Stimulated activated CD8-positive, alpha-beta memory T cell treated with anti-CD3 and anti-CD28 coated beads, Interleukin-12 subunit alpha, Interleukin-12 subunit beta, amount 100 ng/mL, for 24 hours (primary cell): ENCODE measurements at regions not wholly inside any gene's neighbourhood (a gene's known extent, or its start where the extent isn't known, plus 50 kb on each side); places are given as distances from the start of the nearest gene placed in this dataset.
"Not testable (repeated sequence)": the region's sequence is repeated elsewhere in the genome, so short reads cannot be mapped to it uniquely, and the experiment has no call there.

Experiments
- DNase-seq: peaks from one replicate; pipeline ENCODE4 v3.0.0-alpha.2; 2020; ENCODE audit errors: extremely low read depth

DNA sequence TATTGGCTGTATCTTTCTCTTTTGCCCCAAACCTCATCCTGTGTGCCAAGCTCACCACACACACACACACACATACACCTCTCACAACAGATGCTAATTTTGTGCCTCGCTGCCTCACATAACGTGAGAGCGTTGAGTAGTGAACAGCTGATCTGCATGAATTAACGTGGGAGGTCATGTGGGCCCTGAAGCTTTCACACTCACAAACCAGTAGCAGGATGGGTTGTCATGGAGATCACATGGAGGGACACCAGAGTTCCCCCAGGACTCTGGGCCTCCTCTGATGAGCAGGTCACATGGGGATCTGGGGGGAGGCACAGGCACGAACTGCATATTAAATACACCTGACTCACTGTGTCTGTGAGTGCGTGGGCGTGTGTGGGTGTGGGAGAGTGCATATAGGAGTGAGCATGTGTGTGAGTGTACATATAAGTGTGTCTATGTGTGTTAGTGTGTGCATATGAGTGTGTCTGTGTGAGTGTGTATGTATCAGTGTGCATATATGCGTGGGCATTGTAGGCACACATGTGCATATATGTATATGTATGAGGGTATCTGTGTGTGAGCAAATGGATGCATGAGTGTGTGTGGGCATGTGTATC is 62.7 kb upstream of the SULF2 start:
- DNase-seq: no peak

DNA sequence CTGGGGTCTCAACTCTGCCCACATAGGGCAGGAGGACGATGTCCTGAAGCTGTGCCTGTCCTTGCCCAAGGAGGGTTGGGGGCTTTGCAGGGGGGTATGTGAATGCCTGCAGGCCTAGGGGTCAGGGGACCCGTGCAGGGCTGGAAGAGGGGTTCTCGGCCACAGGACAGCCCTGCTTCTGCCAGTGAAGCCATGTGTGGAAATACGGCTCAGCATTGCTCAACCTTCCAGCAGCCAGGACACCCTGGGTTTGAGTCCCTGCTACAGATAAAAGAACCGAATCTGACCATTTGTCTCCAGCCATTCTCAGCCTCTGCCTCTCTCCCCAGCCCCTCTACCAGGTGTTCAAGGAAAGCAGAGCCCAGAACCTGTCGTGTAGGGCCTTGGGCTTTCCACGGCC is 61.9 kb upstream of the SULF2 start:
- DNase-seq: not testable (repeated sequence)

- not testable (repeated sequence) for DNase-seq
These were observed 61.4 kb upstream of the SULF2 start for GRCh38 chr20:47846651-47847050.

GRCh38 chr20:47845382-47845977 is 60.2 kb upstream of the SULF2 start:
- DNase-seq: not testable (repeated sequence)

DNA sequence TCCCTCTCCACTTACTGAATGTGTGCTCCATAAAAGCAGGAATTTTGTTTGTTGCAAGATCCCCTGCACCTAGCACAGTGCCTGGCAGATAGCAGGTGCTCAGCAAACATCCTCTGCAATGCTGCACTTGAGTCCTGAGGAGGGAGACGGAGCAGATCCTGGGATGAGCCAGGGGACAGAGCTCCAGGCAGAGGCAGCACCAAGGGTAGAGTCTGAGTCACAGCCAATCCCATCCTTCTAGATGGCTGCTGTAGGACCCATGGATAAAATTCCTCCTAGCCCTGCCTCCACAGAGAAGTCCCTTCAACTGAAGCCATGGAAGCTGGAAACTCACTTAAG is 59.3 kb upstream of the SULF2 start:
- DNase-seq: not testable (repeated sequence)

GRCh38 chr20:47843886-47844567 is 58.7 kb upstream of the SULF2 start:
- DNase-seq: no peak

DNA sequence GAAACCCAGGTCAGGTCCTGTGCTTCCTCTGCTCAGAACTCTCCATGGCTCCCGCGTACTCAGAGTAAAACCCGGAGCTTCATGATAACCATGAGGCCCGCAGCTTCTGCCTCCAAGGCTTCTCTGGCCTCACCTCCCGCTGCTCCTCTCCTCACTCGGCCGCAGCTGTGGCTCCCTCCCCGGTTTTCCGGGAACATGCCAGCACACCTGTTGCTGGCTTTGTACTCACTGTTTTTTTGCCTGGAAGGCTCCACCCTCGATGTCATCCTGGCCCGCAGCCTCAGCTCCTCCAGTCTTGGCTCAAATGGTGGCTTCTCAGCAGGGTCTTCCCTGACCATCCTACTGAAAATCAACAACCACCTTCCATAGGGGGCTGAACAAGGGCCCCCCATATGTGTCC is 57.7 kb upstream of the SULF2 start:
- DNase-seq: not testable (repeated sequence)

DNA sequence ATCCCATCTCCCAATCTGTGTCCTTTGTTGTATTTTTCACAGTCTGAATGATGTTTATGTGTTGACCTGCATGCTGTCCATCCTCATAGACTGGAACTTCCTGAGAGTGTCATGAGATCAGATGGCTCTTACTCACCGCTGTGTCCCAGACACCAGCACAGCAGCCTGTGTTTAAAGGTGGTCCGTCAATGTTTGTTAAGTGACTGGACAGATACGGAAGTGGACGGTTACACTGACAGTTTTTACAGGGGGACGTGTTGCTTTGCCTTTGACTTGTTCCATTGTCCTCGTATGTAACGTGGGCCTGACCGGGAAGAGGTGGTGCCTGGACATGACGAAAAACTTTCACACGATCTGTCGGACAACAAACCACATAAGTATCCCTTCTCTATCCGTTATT is 56.7 kb upstream of the SULF2 start:
- DNase-seq: not testable (repeated sequence)

DNA sequence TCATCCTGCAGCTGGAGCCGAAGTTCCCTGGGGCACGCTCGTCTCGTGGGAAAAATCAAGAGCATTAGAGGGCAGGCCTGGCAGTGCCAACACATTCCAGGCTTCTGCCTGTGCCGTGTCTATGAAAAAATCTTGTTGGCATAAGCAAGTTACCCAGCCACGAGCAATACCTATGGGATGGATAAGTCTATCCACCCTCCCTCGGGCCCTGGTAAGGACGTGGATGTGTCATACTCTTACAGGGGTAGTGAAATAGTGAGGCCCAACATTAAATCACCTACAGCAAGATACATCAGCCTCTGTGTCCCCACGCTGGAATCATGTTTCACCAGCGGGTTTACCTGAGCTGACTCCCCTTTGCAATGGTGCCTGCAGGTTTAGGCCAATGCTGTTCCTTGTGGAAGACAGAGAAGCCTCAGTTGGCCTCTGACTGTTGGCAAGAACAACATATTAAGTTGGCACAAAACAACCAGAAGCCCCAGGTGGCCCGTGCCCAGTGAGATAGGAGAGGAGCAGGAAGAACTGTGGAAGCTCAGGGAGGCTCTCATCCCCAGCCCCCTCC is 51.1 kb upstream of the SULF2 start:
- not testable (repeated sequence) for DNase-seq
